Osteocyte (in vitro differentiated cells): ENCODE measurements at regions not wholly inside any gene's neighbourhood (a gene's known extent, or its start where the extent isn't known, plus 50 kb on each side); places are given as distances from the start of the nearest gene placed in this dataset.

ENCODE experiments used
- DNase-seq: peaks from one replicate; pipeline ENCODE4 v3.0.0; 2021; ENCODE audit warnings: mixed read lengths; ENCODE audit not compliant: unreplicated experiment; ENCODE audit errors: extremely low spot score
- H3K27ac Mint-ChIP-seq: one replicate; pipeline ENCODE4 v1.8.0; 2021; ENCODE audit warnings: mild to moderate bottlenecking, mixed read lengths; ENCODE audit not compliant: unreplicated experiment
- H3K27me3 Mint-ChIP-seq: one replicate; pipeline ENCODE4 v1.8.0; 2021; ENCODE audit warnings: mixed read lengths; ENCODE audit not compliant: unreplicated experiment
- H3K36me3 Mint-ChIP-seq: one replicate; pipeline ENCODE4 v1.8.0; 2021; ENCODE audit warnings: mixed read lengths; ENCODE audit not compliant: unreplicated experiment
- H3K4me1 Mint-ChIP-seq: one replicate; pipeline ENCODE4 v1.8.0; 2021; ENCODE audit warnings: mixed read lengths; ENCODE audit not compliant: unreplicated experiment
- H3K4me3 Mint-ChIP-seq: one replicate; pipeline ENCODE4 v1.8.0; 2021; ENCODE audit warnings: mild to moderate bottlenecking, moderate library complexity, mixed read lengths; ENCODE audit not compliant: unreplicated experiment
- H3K9me3 Mint-ChIP-seq: one replicate; pipeline ENCODE4 v1.8.0; 2021; ENCODE audit warnings: mixed read lengths; ENCODE audit not compliant: unreplicated experiment
- CTCF ChIP-seq: fragments of 200-600 bp; sonication (generic); IDR thresholded peaks from 2 replicates; pipeline ENCODE4 v1.5.0; 2021; ENCODE audit warnings: antibody characterized with exemption, mild to moderate bottlenecking, moderate library complexity

DNA sequence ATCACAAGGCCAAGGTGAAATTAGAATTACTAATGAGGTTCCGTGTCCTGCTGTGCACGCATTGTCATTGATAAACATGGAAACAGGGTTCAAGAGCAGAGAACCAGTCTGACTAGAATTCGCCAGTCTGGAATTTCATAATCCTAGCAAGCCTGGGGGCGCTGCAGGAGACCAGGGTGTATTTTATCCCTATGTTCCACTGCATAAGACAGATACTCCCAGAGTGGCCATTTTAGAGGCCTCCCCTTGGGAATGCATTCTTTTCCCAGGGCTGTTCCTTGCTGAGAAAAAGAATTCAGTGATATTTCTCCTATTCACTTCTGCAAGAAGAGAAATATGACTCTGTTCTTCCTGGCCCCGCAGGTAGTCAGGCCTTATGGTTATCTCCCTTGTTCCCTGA, 1387.7 kb downstream of the MAT2B start:
- no peaks in the 10 kb centered on the region for H3K36me3 Mint-ChIP-seq
- H3K4me3 Mint-ChIP-seq: no peak overlapping the region

GRCh38 chr5:164898705-164899104, 1393.3 kb downstream of the MAT2B start:
- Mint-ChIP-seq H3K4me1 (no peaks in the 10 kb centered on the region), H3K27me3 (no peaks in the 10 kb centered on the region), H3K36me3 (no peaks in the 10 kb centered on the region), H3K9me3 (peaks cover 25% of the 10 kb centered on the region), H3K4me3 (no peak overlapping the region), H3K27ac (no peak overlapping the region)
- no peak for DNase-seq
- TF ChIP-seq CTCF: no peak

More for the DNA sequence above, 1387.7 kb downstream of the MAT2B start:
- H3K27ac Mint-ChIP-seq: no peak overlapping the region
- DNase-seq: no peak
- H3K27me3 Mint-ChIP-seq: no peaks in the 10 kb centered on the region
- no peaks in the 10 kb centered on the region for H3K4me1 Mint-ChIP-seq
- TF ChIP-seq CTCF: no peak
- peaks cover 14% of the 10 kb centered on the region for H3K9me3 Mint-ChIP-seq

DNA sequence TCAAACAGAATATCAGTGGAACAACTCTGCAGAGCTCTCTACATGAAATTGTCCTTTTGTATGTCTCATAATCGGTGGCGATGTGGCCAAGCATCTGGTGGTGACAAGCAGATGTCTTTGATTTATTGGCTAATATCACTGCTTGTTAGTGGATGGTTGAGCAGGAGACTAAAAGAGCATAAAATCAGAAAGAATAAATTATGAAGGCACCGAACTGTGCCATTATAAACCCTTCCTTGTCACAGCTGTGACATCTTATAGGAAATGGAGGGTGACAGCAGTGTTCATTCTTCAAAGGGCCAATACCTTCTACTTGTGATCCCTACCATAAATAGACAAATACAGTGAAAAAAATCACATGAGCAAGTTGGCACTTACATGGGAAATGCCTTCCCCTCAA, 1404.3 kb downstream of the MAT2B start:
- Mint-ChIP-seq H3K27ac (no peak overlapping the region), H3K4me1 (no peaks in the 10 kb centered on the region), H3K36me3 (no peaks in the 10 kb centered on the region), H3K9me3 (peaks cover 5% of the 10 kb centered on the region), H3K4me3 (no peak overlapping the region), H3K27me3 (no peaks in the 10 kb centered on the region)
- no peak for DNase-seq
- TF ChIP-seq CTCF: no peak

- no peak for DNase-seq
- H3K4me3 Mint-ChIP-seq: no peak overlapping the region
- no peaks in the 10 kb centered on the region for H3K36me3 Mint-ChIP-seq
- no peaks in the 10 kb centered on the region for H3K4me1 Mint-ChIP-seq
- no peak for TF ChIP-seq CTCF
- H3K27ac Mint-ChIP-seq: no peak overlapping the region
- H3K27me3 Mint-ChIP-seq: no peaks in the 10 kb centered on the region
- H3K9me3 Mint-ChIP-seq: peaks cover 38% of the 10 kb centered on the region
Observed at GRCh38 chr5:164921722-164922121, 1416.3 kb downstream of the MAT2B start.

- H3K36me3 Mint-ChIP-seq: no peaks in the 10 kb centered on the region
- H3K27ac Mint-ChIP-seq: no peak overlapping the region
- no peaks in the 10 kb centered on the region for H3K4me1 Mint-ChIP-seq
- peaks cover 35% of the 10 kb centered on the region for H3K9me3 Mint-ChIP-seq
- no peak for TF ChIP-seq CTCF
- no peak overlapping the region for H3K4me3 Mint-ChIP-seq
- no peaks in the 10 kb centered on the region for H3K27me3 Mint-ChIP-seq
- no peak for DNase-seq
Observed at GRCh38 chr5:164934039-164934438, 1428.6 kb downstream of the MAT2B start.
